ENCODE measurements at regions not wholly inside any gene's neighbourhood (a gene's known extent, or its start where the extent isn't known, plus 50 kb on each side); places are given as distances from the start of the nearest gene placed in this dataset.

DNA sequence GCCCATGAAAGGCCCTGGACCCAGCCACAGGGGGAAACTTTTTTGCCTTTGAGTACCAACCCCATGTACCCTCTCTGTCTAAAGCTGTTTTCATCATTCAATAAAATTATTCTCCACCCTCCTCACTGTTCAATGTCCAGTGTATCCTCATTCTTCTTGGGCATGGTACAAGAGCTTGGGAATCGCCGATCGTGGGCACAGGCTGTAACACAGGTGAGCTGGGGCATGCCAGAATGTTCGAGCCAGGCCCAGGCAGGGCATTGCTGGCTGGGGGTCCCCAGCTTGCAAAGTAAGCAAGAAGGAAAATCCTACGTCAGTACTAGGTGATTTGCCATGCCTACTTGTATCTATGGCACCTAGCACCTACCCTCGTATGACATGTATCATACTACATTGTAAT lies 162.1 kb upstream of the NOL4 start:
- TF ChIP-seq POLR2A (IDR thresholded peaks at IDR 0.05; ENCODE audit: low read depth, low read length): no peak
- TF ChIP-seq SPI1 (IDR thresholded peaks at IDR 0.05; ENCODE audit: low read depth, low read length): no peak

All from GM12891 (cell line).